HUES64 (cell line): ENCODE measurements at regions not wholly inside any gene's neighbourhood (a gene's known extent, or its start where the extent isn't known, plus 50 kb on each side); places are given as distances from the start of the nearest gene placed in this dataset.

Experiments
- H3K27ac ChIP-seq: 2 replicates; pipeline ENCODE4 v1.7.0; 2013; ENCODE audit warnings: low read depth, low read length, inconsistent platforms
- H3K27me3 ChIP-seq: 2 replicates; pipeline ENCODE4 v1.6.1; 2013; ENCODE audit warnings: mild to moderate bottlenecking, low read length; ENCODE audit not compliant: insufficient read depth
- H3K36me3 ChIP-seq: 2 replicates; pipeline ENCODE4 v1.6.1; 2013; ENCODE audit warnings: mild to moderate bottlenecking, low read length; ENCODE audit not compliant: insufficient read depth
- H3K4me1 ChIP-seq: 2 replicates; pipeline ENCODE4 v1.6.1; 2013; ENCODE audit warnings: mild to moderate bottlenecking, low read length, moderate library complexity; ENCODE audit not compliant: insufficient read depth
- H3K4me3 ChIP-seq: 2 replicates; pipeline ENCODE4 v1.5.1; 2013; ENCODE audit warnings: mild to moderate bottlenecking, low read length, moderate library complexity
- H3K9ac ChIP-seq: 2 replicates; pipeline ENCODE4 v1.6.1; 2013; ENCODE audit warnings: mild to moderate bottlenecking, low read depth, low read length
- H3K9me3 ChIP-seq: 2 replicates; pipeline ENCODE4 v1.6.1; 2013; ENCODE audit warnings: low read depth, low read length; ENCODE audit not compliant: insufficient read depth
- WGBS: fragments of 150-250, 120-280 bp; methylation state at CpG from one replicate; pipeline ENCODE4 v1.1.7; 2013; ENCODE audit warnings: missing lambda C conversion rate; 5-methylcytosine and 5-hydroxymethylcytosine counted together

- 91% methylated on average over 3 of the region's 3 CpGs for WGBS
- H3K27me3 ChIP-seq, result no peaks in the 10 kb centered on the region
These were observed 117.0 kb upstream of the KCNG1 start for GRCh38 chr20:51139891-51140290.

GRCh38 chr20:51138576-51138975 lies 115.7 kb upstream of the KCNG1 start:
- H3K36me3 ChIP-seq, result no peaks in the 10 kb centered on the region
- no peaks in the 10 kb centered on the region for H3K4me1 ChIP-seq
- WGBS, result 89% methylated on average over 4 of the region's 4 CpGs

More at GRCh38 chr20:51139891-51140290, 117.0 kb upstream of the KCNG1 start:
- H3K4me3 ChIP-seq, result no peak overlapping the region
- no peaks in the 10 kb centered on the region for H3K4me1 ChIP-seq
- no peaks in the 10 kb centered on the region for H3K36me3 ChIP-seq
- H3K27ac ChIP-seq, result no peak overlapping the region
- H3K9me3 ChIP-seq, result no peaks in the 10 kb centered on the region
- no peak overlapping the region for H3K9ac ChIP-seq

GRCh38 chr20:51137461-51137860 lies 114.6 kb upstream of the KCNG1 start:
- Histone ChIP-seq H3K9ac (no peak overlapping the region), H3K36me3 (no peaks in the 10 kb centered on the region), H3K4me3 (no peak overlapping the region), H3K9me3 (no peaks in the 10 kb centered on the region), H3K4me1 (no peaks in the 10 kb centered on the region), H3K27ac (no peak overlapping the region), H3K27me3 (no peaks in the 10 kb centered on the region)
- WGBS, result 93% methylated on average over 3 of the region's 3 CpGs

More at GRCh38 chr20:51138576-51138975, 115.7 kb upstream of the KCNG1 start:
- no peak overlapping the region for H3K9ac ChIP-seq
- H3K27ac ChIP-seq, result no peak overlapping the region
- no peak overlapping the region for H3K4me3 ChIP-seq
- no peaks in the 10 kb centered on the region for H3K9me3 ChIP-seq
- no peaks in the 10 kb centered on the region for H3K27me3 ChIP-seq

GRCh38 chr20:51135926-51136715 lies 113.2 kb upstream of the KCNG1 start:
- Histone ChIP-seq H3K4me1 (no peaks in the 10 kb centered on the region), H3K27ac (no peak overlapping the region), H3K9ac (no peak overlapping the region), H3K4me3 (no peak overlapping the region), H3K9me3 (no peaks in the 10 kb centered on the region), H3K36me3 (no peaks in the 10 kb centered on the region), H3K27me3 (no peaks in the 10 kb centered on the region)
- WGBS, result 82% methylated on average over 7 of the region's 7 CpGs

- 84% methylated on average over 6 of the region's 6 CpGs for WGBS
- no peaks in the 10 kb centered on the region for H3K36me3 ChIP-seq
- H3K4me3 ChIP-seq, result no peak overlapping the region
- no peaks in the 10 kb centered on the region for H3K9me3 ChIP-seq
- no peak overlapping the region for H3K9ac ChIP-seq
- H3K27ac ChIP-seq, result no peak overlapping the region
- no peaks in the 10 kb centered on the region for H3K4me1 ChIP-seq
- no peaks in the 10 kb centered on the region for H3K27me3 ChIP-seq
These were observed 111.5 kb upstream of the KCNG1 start for GRCh38 chr20:51134405-51134804.

- Histone ChIP-seq H3K27me3 (no peaks in the 10 kb centered on the region), H3K36me3 (no peaks in the 10 kb centered on the region), H3K9ac (no peak overlapping the region), H3K4me1 (no peaks in the 10 kb centered on the region; the same call in 1 of the 2 replicates), H3K9me3 (no peaks in the 10 kb centered on the region), H3K27ac (no peak overlapping the region), H3K4me3 (no peak overlapping the region)
- 85% methylated on average over 6 of the region's 7 CpGs for WGBS
These were observed 109.4 kb upstream of the KCNG1 start for GRCh38 chr20:51132279-51132678.

- H3K4me3 ChIP-seq, result no peak overlapping the region
- no peaks in the 10 kb centered on the region for H3K9me3 ChIP-seq
- 100% methylated on average over 1 of the region's 1 CpG for WGBS
- H3K27ac ChIP-seq, result no peak overlapping the region
- H3K27me3 ChIP-seq, result no peaks in the 10 kb centered on the region
- no peaks in the 10 kb centered on the region for H3K36me3 ChIP-seq
- no peak overlapping the region for H3K9ac ChIP-seq
- no peaks in the 10 kb centered on the region; the same call in 1 of the 2 replicates for H3K4me1 ChIP-seq
These were observed 108.9 kb upstream of the KCNG1 start for GRCh38 chr20:51131811-51132210.

- H3K36me3 ChIP-seq, result no peaks in the 10 kb centered on the region
- 87% methylated on average over 7 of the region's 7 CpGs for WGBS
- no peak overlapping the region for H3K27ac ChIP-seq
- no peaks in the 10 kb centered on the region; the same call in 1 of the 2 replicates for H3K4me1 ChIP-seq
- no peaks in the 10 kb centered on the region for H3K27me3 ChIP-seq
- H3K9ac ChIP-seq, result no peak overlapping the region
- H3K4me3 ChIP-seq, result no peak overlapping the region
- no peaks in the 10 kb centered on the region for H3K9me3 ChIP-seq
These were observed 106.4 kb upstream of the KCNG1 start for GRCh38 chr20:51129147-51129776.

GRCh38 chr20:51128198-51128597 lies 105.3 kb upstream of the KCNG1 start:
- Histone ChIP-seq H3K27ac (no peak overlapping the region), H3K36me3 (no peaks in the 10 kb centered on the region), H3K9ac (no peak overlapping the region), H3K27me3 (no peaks in the 10 kb centered on the region), H3K4me3 (no peak overlapping the region), H3K9me3 (no peaks in the 10 kb centered on the region), H3K4me1 (no peaks in the 10 kb centered on the region; the same call in 1 of the 2 replicates)
- WGBS, result 79% methylated on average over 4 of the region's 4 CpGs

GRCh38 chr20:51127713-51128112 lies 104.8 kb upstream of the KCNG1 start:
- Histone ChIP-seq H3K9me3 (no peaks in the 10 kb centered on the region), H3K4me3 (no peak overlapping the region), H3K4me1 (no peaks in the 10 kb centered on the region; the same call in 1 of the 2 replicates), H3K36me3 (no peaks in the 10 kb centered on the region), H3K27ac (no peak overlapping the region), H3K9ac (no peak overlapping the region), H3K27me3 (no peaks in the 10 kb centered on the region)
- 94% methylated on average over 4 of the region's 4 CpGs for WGBS

GRCh38 chr20:51126337-51126736 lies 103.4 kb upstream of the KCNG1 start:
- no peaks in the 10 kb centered on the region for H3K27me3 ChIP-seq
- no peaks in the 10 kb centered on the region for H3K36me3 ChIP-seq
- peaks cover 5% of the 10 kb centered on the region for H3K4me1 ChIP-seq
- H3K9me3 ChIP-seq, result no peaks in the 10 kb centered on the region
- WGBS, result 94% methylated on average over 3 of the region's 3 CpGs
- H3K27ac ChIP-seq, result no peak overlapping the region
- H3K4me3 ChIP-seq, result no peak overlapping the region
- H3K9ac ChIP-seq, result no peak overlapping the region
